ENCODE measurements at regions not wholly inside any gene's neighbourhood (a gene's known extent, or its start where the extent isn't known, plus 50 kb on each side); places are given as distances from the start of the nearest gene placed in this dataset.

DNA sequence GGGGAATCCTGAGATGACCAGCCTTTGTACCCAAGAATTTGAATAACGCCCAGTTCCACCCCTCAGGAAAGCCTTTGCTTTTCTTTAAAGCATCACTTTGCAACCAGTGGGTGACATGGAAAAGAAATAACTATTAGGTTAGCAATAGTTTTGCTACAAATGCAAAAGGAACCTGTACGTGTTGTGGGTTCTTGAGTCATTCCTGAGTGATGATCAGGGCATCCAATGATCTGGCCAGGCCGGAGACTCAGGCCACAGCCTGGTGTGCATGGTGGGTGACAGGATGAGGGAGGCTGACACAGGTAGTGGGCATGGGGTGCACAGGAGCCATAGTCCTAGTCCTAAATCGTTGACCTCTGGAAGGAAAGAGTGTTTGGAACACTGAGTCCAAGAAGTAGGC is 321.4 kb upstream of the IL12A start:
- TF ChIP-seq POLR2AphosphoS5 (IDR thresholded peaks at IDR 0.05) (no peak), POLR2A (IDR thresholded peaks at IDR 0.05) (no peak)
- TF ChIP-seq, protein P1, sequence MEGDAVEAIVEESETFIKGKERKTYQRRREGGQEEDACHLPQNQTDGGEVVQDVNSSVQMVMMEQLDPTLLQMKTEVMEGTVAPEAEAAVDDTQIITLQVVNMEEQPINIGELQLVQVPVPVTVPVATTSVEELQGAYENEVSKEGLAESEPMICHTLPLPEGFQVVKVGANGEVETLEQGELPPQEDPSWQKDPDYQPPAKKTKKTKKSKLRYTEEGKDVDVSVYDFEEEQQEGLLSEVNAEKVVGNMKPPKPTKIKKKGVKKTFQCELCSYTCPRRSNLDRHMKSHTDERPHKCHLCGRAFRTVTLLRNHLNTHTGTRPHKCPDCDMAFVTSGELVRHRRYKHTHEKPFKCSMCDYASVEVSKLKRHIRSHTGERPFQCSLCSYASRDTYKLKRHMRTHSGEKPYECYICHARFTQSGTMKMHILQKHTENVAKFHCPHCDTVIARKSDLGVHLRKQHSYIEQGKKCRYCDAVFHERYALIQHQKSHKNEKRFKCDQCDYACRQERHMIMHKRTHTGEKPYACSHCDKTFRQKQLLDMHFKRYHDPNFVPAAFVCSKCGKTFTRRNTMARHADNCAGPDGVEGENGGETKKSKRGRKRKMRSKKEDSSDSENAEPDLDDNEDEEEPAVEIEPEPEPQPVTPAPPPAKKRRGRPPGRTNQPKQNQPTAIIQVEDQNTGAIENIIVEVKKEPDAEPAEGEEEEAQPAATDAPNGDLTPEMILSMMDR (IDR thresholded peaks at IDR 0.05 in 8 of 11, conservative IDR thresholded peaks at IDR 0.05 in 3 of 11) = no peak
- H3K27me3 ChIP-seq (replicated peaks in 1 of 7) = no peaks in the 10 kb centered on the region
- intact Hi-C loops (cut with DNase I; ENCODE audit: low total_unique reads) = no loop called here
- H3K9me3 ChIP-seq = peaks cover 0 to 6% (median 1%) of the 10 kb centered on the region in 8 donors
- no peaks in the 10 kb centered on the region for H3K4me1 ChIP-seq
- H3K4me3 ChIP-seq = no peak overlapping the region
- WGBS, 5 donors = 78 to 90% (median 83%) methylated on average over 4 of the region's 4 CpGs
- no peak for DNase-seq
- H3K36me3 ChIP-seq = no peaks in the 10 kb centered on the region
- H3K27ac ChIP-seq = no peak overlapping the region

DNA sequence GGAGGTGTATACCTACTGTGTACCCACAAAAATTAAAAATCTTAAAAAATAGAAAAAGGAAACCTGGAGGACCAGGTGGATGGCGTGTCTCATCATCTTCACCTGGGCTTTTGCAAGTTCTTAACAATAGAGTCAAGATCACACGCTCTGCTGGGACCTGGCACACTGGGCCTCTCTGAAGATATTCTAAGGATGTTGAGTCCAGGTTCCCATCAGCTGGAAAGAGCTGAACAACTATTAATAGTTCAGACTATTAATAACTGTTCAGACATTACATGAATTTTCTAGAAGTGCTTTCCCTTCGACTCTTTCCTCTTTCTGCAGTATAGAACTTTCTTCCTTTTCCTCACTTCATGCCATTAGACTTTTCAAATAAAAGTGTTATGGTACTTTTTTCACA is 320.2 kb upstream of the IL12A start:
- 80 to 92% (median 85%) methylated on average over 3 of the region's 3 CpGs for WGBS, 5 donors
- Histone ChIP-seq H3K27ac (no peak overlapping the region), H3K36me3 (no peaks in the 10 kb centered on the region), H3K4me1 (no peaks in the 10 kb centered on the region), H3K4me3 (no peak overlapping the region), H3K27me3 (replicated peaks in 1 of 7) (no peaks in the 10 kb centered on the region), H3K9me3 (no peaks in the 10 kb centered on the region)
- intact Hi-C loops (cut with DNase I; ENCODE audit: low total_unique reads) = no loop called here
- DNase-seq = no peak
- TF ChIP-seq POLR2A (IDR thresholded peaks at IDR 0.05) (no peak), POLR2AphosphoS5 (IDR thresholded peaks at IDR 0.05) (no peak)
- TF ChIP-seq, protein P1 (IDR thresholded peaks at IDR 0.05 in 8 of 11, conservative IDR thresholded peaks at IDR 0.05 in 3 of 11) = no peak

DNA sequence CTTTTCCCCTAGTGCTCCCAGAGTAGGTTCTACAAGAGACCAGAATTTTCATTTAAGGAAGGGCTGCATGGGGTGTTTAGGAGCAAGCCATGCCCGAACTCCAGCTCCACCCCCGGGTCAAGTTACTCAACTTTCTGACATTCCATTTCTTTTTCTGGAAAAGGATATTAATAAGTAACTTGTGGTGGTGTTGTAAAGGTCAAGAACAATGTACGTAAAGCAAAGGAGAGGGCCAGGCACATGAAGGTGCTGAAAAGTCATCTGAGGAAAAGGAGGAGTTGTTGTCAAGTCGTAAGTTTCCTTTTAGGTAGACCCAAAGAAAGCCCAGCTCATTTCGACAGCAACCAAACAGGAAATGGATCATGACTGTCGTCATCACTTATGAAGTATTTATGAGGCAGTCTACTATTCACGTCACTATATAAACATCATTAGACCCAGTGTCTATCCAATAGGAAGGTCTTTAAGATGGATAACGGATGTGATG is 319.6 kb upstream of the IL12A start:
- Histone ChIP-seq H3K9me3 (no peaks in the 10 kb centered on the region), H3K27ac (no peak overlapping the region), H3K4me3 (no peak overlapping the region), H3K36me3 (no peaks in the 10 kb centered on the region), H3K4me1 (no peaks in the 10 kb centered on the region), H3K27me3 (replicated peaks in 1 of 7) (no peaks in the 10 kb centered on the region)
- DNase-seq = no peak
- TF ChIP-seq POLR2AphosphoS5 (IDR thresholded peaks at IDR 0.05) (no peak), POLR2A (IDR thresholded peaks at IDR 0.05) (no peak)
- TF ChIP-seq, protein P1 (IDR thresholded peaks at IDR 0.05 in 8 of 11, conservative IDR thresholded peaks at IDR 0.05 in 3 of 11) = no peak
- intact Hi-C loops (cut with DNase I; ENCODE audit: low total_unique reads) = no loop called here
- 54 to 58% (median 55%) methylated on average over 8 of the region's 8 CpGs for WGBS, 5 donors

DNA sequence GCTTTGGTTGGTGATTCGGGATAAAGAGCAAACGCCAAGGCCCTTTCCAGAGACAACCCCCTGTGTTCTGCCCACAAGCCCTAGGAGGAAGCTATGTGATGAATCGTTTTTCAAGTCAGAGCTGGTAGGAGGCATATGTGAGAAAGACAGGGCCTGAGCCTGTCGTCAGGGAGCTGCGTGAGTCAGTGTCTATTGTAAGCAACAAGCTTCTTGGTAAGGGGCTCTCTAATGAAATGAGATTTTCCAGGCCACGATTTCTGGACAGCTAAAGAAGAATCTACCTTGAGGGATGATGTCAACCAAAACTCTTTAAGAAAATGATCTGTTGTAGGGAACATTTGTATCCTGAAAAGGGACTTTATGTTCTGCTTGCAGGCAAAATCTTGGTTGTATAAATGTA is 318.9 kb upstream of the IL12A start:
- Histone ChIP-seq H3K4me3 (no peak overlapping the region), H3K36me3 (no peaks in the 10 kb centered on the region), H3K4me1 (no peaks in the 10 kb centered on the region), H3K27ac (no peak overlapping the region), H3K27me3 (replicated peaks in 1 of 7) (no peaks in the 10 kb centered on the region), H3K9me3 (no peaks in the 10 kb centered on the region)
- WGBS, 5 donors = 72 to 78% (median 74%) methylated on average over 6 of the region's 6 CpGs
- intact Hi-C loops (cut with DNase I; ENCODE audit: low total_unique reads) = no loop called here
- TF ChIP-seq, protein P1 (IDR thresholded peaks at IDR 0.05 in 8 of 11, conservative IDR thresholded peaks at IDR 0.05 in 3 of 11) = no peak
- TF ChIP-seq POLR2AphosphoS5 (IDR thresholded peaks at IDR 0.05) = no peak
- no peak for TF ChIP-seq POLR2A (IDR thresholded peaks at IDR 0.05)
- DNase-seq = no peak

Measured in spleen (tissue), 11 donors.